AG04450 (cell line): ENCODE measurements at regions not wholly inside any gene's neighbourhood (a gene's known extent, or its start where the extent isn't known, plus 50 kb on each side); places are given as distances from the start of the nearest gene placed in this dataset.

Experiments
- CTCF ChIA-PET: fragments of 300-600, 350-600 bp; formaldehyde crosslinking; extraction: SDS; loops from one replicate; lab custom pipeline; 2022; ENCODE audit warnings: antibody characterized with exemption, inconsistent platforms; lab: Charles Lee
- POLR2A ChIA-PET: fragments of 350-600 bp; formaldehyde crosslinking; extraction: SDS; loops from one replicate; lab custom pipeline; 2021; ENCODE audit warnings: antibody characterized with exemption, inconsistent platforms; lab: Yijun Ruan, JAX
- DNase-seq: peaks from one replicate; pipeline ENCODE4 v3.0.0-alpha.2; 2011; ENCODE audit warnings: low read depth, low spot score
- H3K27ac ChIP-seq: one replicate; pipeline ENCODE4 v1.5.1; 2012; ENCODE audit warnings: low read depth, low read length, control low read depth
- H3K27me3 ChIP-seq: one replicate; pipeline ENCODE4 v1.6.0; 2012; ENCODE audit warnings: low read length; ENCODE audit not compliant: control insufficient read depth, insufficient read depth
- H3K4me3 ChIP-seq: 2 replicates; pipeline ENCODE4 v1.5.1; 2011; ENCODE audit warnings: mild to moderate bottlenecking, low read depth, low read length, control low read depth
- H3K9me3 ChIP-seq: 2 replicates; pipeline ENCODE4 v1.5.1; 2012; ENCODE audit warnings: low read length; ENCODE audit not compliant: control insufficient read depth, insufficient read depth
- TF ChIP-seq, protein P1 (sequence below): IDR thresholded peaks from 2 replicates; pipeline ENCODE4 v1.5.1; 2011; ENCODE audit warnings: low read depth, low read length, control low read depth, inconsistent platforms

DNA sequence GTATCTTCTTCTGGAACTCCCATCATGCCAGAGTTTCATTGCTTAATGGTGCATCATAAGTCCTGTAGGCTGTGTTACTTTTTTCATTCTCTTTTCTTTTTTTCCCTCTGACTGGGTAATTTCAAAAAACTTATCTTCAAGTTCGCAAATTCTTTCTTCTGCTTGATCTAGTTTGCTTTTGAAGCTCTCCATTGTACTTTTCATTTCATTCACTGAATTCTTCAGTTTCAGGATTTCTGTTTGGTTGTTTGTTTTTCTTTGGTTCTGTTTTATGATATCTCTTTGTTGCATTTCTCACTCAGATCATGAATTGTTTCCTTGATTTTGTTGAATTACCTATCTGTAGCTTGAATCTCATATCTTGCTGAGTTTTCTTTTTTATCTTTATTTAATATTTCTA, 83.3 kb upstream of the PRMT8 start:
- H3K27me3 ChIP-seq: no peaks in the 10 kb centered on the region
- no peak for DNase-seq
- POLR2A ChIA-PET: no interaction called here
- CTCF ChIA-PET: interaction anchor here (0.6 kb wide), 1 partner anchor 47 kb away, joined by 3 read pairs; no protein-coding TSS in a partner anchor
- peaks cover 5% of the 10 kb centered on the region; the same call in 1 of the 2 replicates for H3K9me3 ChIP-seq
- H3K4me3 ChIP-seq: no peak overlapping the region
- no peak overlapping the region for H3K27ac ChIP-seq
- TF ChIP-seq, protein P1, sequence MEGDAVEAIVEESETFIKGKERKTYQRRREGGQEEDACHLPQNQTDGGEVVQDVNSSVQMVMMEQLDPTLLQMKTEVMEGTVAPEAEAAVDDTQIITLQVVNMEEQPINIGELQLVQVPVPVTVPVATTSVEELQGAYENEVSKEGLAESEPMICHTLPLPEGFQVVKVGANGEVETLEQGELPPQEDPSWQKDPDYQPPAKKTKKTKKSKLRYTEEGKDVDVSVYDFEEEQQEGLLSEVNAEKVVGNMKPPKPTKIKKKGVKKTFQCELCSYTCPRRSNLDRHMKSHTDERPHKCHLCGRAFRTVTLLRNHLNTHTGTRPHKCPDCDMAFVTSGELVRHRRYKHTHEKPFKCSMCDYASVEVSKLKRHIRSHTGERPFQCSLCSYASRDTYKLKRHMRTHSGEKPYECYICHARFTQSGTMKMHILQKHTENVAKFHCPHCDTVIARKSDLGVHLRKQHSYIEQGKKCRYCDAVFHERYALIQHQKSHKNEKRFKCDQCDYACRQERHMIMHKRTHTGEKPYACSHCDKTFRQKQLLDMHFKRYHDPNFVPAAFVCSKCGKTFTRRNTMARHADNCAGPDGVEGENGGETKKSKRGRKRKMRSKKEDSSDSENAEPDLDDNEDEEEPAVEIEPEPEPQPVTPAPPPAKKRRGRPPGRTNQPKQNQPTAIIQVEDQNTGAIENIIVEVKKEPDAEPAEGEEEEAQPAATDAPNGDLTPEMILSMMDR: no peak

- Histone ChIP-seq H3K27me3 (no peaks in the 10 kb centered on the region), H3K27ac (no peak overlapping the region), H3K4me3 (no peak overlapping the region), H3K9me3 (peaks cover 5% of the 10 kb centered on the region; the same call in 1 of the 2 replicates)
- TF ChIP-seq, protein P1: no peak
- DNase-seq: no peak
- POLR2A ChIA-PET: no interaction called here
- CTCF ChIA-PET: no interaction called here
Observed at GRCh38 chr12:3409662-3410061, 81.3 kb upstream of the PRMT8 start.

- H3K27ac ChIP-seq: no peak overlapping the region
- H3K4me3 ChIP-seq: no peak overlapping the region
- H3K9me3 ChIP-seq: no peaks in the 10 kb centered on the region
- H3K27me3 ChIP-seq: peaks cover 10% of the 10 kb centered on the region
- TF ChIP-seq, protein P1: no peak
- POLR2A ChIA-PET: no interaction called here
- no peak for DNase-seq
- CTCF ChIA-PET: no interaction called here
Observed at GRCh38 chr12:3416159-3416558, 74.8 kb upstream of the PRMT8 start.

DNA sequence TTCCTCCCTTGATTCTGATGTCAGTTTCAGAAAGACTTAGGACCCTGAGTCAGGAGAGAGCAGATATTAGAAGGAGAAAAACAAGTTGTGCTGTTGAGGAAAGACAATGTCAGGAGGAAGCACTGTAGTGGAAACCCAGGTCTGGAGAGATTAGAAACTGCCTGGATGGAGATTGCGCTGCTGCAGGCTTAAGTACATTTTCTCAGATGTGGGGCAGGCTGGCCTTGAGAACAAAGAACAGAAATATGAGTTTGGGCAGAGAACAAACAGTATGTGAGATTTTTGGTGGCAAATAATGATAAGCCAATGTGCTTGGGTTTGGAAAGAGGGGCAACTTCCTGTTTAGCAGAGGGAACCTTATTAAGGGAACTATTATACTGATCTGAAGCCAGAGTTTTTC, 74.3 kb upstream of the PRMT8 start:
- Histone ChIP-seq H3K4me3 (no peak overlapping the region), H3K27ac (no peak overlapping the region), H3K27me3 (peaks cover 10% of the 10 kb centered on the region), H3K9me3 (no peaks in the 10 kb centered on the region)
- DNase-seq: no peak
- ChIA-PET CTCF (no interaction called here), POLR2A (no interaction called here)
- TF ChIP-seq, protein P1: no peak

DNA sequence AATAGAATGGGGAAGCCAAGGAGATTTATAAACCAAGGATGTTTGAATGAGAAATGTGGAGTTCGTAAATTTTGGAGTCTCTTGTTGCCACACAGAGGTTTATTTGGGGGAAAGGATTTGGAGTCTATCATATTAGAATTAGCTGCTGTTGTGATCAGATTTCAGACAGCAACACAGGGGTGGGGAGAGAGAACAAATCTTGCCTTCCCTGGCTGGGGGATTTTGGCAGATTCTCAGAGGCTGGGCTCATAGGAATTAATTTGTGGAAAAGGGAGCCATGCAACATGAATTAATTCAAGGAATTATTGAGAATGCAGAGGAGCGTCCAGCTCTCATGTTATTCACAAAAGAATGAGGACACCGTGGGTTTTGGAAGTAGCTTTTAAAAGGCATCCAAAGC, 73.9 kb upstream of the PRMT8 start:
- CTCF ChIA-PET: no interaction called here
- H3K27ac ChIP-seq: no peak overlapping the region
- H3K4me3 ChIP-seq: no peak overlapping the region
- no peak for DNase-seq
- POLR2A ChIA-PET: no interaction called here
- H3K9me3 ChIP-seq: no peaks in the 10 kb centered on the region
- H3K27me3 ChIP-seq: peaks cover 10% of the 10 kb centered on the region
- TF ChIP-seq, protein P1: no peak
